Spleen (tissue), 7 donors: ENCODE measurements at regions not wholly inside any gene's neighbourhood (a gene's known extent, or its start where the extent isn't known, plus 50 kb on each side); places are given as distances from the start of the nearest gene placed in this dataset.

Source experiments
- CTCF ChIP-seq, 11 experiments: fragments of 200-600 bp in 7 of 11; fragments of 450-650 bp in 4 of 11; sonication (generic) in 4 of 11; IDR thresholded peaks in 8 of 11; conservative IDR thresholded peaks in 3 of 11; 1 replicate in 7 of 11; 2 replicates in 4 of 11; pipeline versions ENCODE4 v1.4.0 to v1.8.0; 2016 to 2021; ENCODE audit warnings: antibody characterized with exemption in 11 of 11, inconsistent platforms in 4 of 11, mild to moderate bottlenecking in 1 of 11
- POLR2A ChIP-seq, 3 donors: fragments of 450-650 bp; IDR thresholded peaks; one replicate each; pipeline ENCODE4 v1.5.1; 2017; ENCODE audit warnings: antibody characterized with exemption in 3 of 3, mild to moderate bottlenecking in 1 of 3
- POLR2AphosphoS5 ChIP-seq, 3 donors: sonication (generic); formaldehyde crosslinking; IDR thresholded peaks; one replicate each; pipeline ENCODE4 v1.5.1; 2017; ENCODE audit warnings: antibody characterized with exemption in 3 of 3
- donor health status: DM: no; HTN: no; CAD: no; lungs with moderate emphysema.
- donor health status: DM: no; HTN: no; CAD: no.
- donor health status: DM: no; HTN: no; CAD: no.

- no peak for TF ChIP-seq POLR2AphosphoS5 (IDR thresholded peaks at IDR 0.05)
- no peak for TF ChIP-seq CTCF (IDR thresholded peaks at IDR 0.05 in 8 of 11, conservative IDR thresholded peaks at IDR 0.05 in 3 of 11)
- no peak for TF ChIP-seq POLR2A (IDR thresholded peaks at IDR 0.05)
Measured at GRCh38 chr20:39290575-39290974, 328.4 kb downstream of the DHX35 start.
